Caco-2 (cell line): ENCODE measurements at regions not wholly inside any gene's neighbourhood (a gene's known extent, or its start where the extent isn't known, plus 50 kb on each side); places are given as distances from the start of the nearest gene placed in this dataset.

Source experiments
- BruUV-seq: library from RNA; stranded (reverse); fragments of 400-500 nt; replicated peaks from 2 replicates; lab custom pipeline; 2021; lab: Mats Ljungman, UMichigan
- CTCF ChIA-PET: fragments of 300-600 bp; sonication (Branson Sonifier 250); formaldehyde crosslinking; loops from one replicate; lab custom pipeline; 2022; ENCODE audit warnings: antibody characterized with exemption; lab: Charles Lee
- POLR2A ChIA-PET: fragments of 300-600 bp; sonication (Branson Sonifier 250); formaldehyde crosslinking; loops from one replicate; lab custom pipeline; 2022; ENCODE audit warnings: antibody characterized with exemption; lab: Charles Lee
- DNase-seq, 2 experiments: peaks; one replicate each; pipeline versions ENCODE4 v3.0.0 to v3.0.0-alpha.2; 2020 to 2022
- H3K27me3 ChIP-seq: replicated peaks from 2 replicates; pipeline ENCODE4 v1.6.0; 2011; ENCODE audit warnings: low read length; ENCODE audit not compliant: control insufficient read depth, insufficient read depth
- H3K36me3 ChIP-seq: 2 replicates; pipeline ENCODE4 v1.5.1; 2011; ENCODE audit warnings: low read length; ENCODE audit not compliant: control insufficient read depth, insufficient read depth
- H3K4me1 ChIP-seq: fragments of 250-450 bp; sonication (Bioruptor Pico); 2 replicates; pipeline ENCODE4 v1.5.1; 2020; ENCODE audit warnings: mild to moderate bottlenecking
- H3K4me3 ChIP-seq: 2 replicates; pipeline ENCODE4 v1.5.1; 2011; ENCODE audit warnings: low read depth, mild to moderate bottlenecking, control low read depth, low read length
- H3K9me3 ChIP-seq: fragments of 250-450 bp; sonication (Bioruptor Pico); 2 replicates; pipeline ENCODE4 v1.5.1; 2020; ENCODE audit warnings: mild to moderate bottlenecking, moderate library complexity
- H3K27ac Mint-ChIP-seq: one replicate; pipeline ENCODE4 v1.8.0; 2022; ENCODE audit warnings: mixed read lengths; ENCODE audit not compliant: unreplicated experiment
- H3K27me3 Mint-ChIP-seq: one replicate; pipeline ENCODE4 v1.8.0; 2022; ENCODE audit warnings: mixed read lengths; ENCODE audit not compliant: insufficient read depth, unreplicated experiment
- H3K36me3 Mint-ChIP-seq: one replicate; pipeline ENCODE4 v1.8.0; 2022; ENCODE audit warnings: mild to moderate bottlenecking, mixed read lengths; ENCODE audit not compliant: insufficient read depth, unreplicated experiment
- H3K4me1 Mint-ChIP-seq: one replicate; pipeline ENCODE4 v1.8.0; 2022; ENCODE audit warnings: low read depth, mixed read lengths; ENCODE audit not compliant: unreplicated experiment
- H3K4me3 Mint-ChIP-seq: one replicate; pipeline ENCODE4 v1.8.0; 2022; ENCODE audit warnings: mild to moderate bottlenecking, moderate library complexity, mixed read lengths; ENCODE audit not compliant: unreplicated experiment
- H3K9me3 Mint-ChIP-seq: one replicate; pipeline ENCODE4 v1.8.0; 2022; ENCODE audit warnings: mixed read lengths; ENCODE audit not compliant: unreplicated experiment
- CTCF ChIP-seq, 2 experiments: fragments of 200-600 bp in 1 of 2; IDR thresholded peaks; 1 replicate in 1 of 2; 2 replicates in 1 of 2; pipeline versions ENCODE4 v1.5.1 to v1.8.0; 2011 to 2022; ENCODE audit warnings: antibody characterized with exemption in 1 of 2, control low read depth in 1 of 2, inconsistent platforms in 1 of 2, low read depth in 1 of 2, low read length in 1 of 2, mild to moderate bottlenecking in 1 of 2, moderate library complexity in 1 of 2; ENCODE audit not compliant: insufficient read depth in 1 of 2, severe bottlenecking in 1 of 2, unreplicated experiment in 1 of 2
- intact Hi-C: fragments of 100-400 bp; cut with micrococcal nuclease; formaldehyde crosslinking; loops from one replicate; pipeline ENCODE4 v1.10.0; 2022; ENCODE audit not compliant: unreplicated experiment

- POLR2A ChIA-PET, result no interaction called here
- no TSS peak for BruUV-seq
These were observed 234.4 kb upstream of the FAT1 start for GRCh38 chr4:186957952-186958555.

DNA sequence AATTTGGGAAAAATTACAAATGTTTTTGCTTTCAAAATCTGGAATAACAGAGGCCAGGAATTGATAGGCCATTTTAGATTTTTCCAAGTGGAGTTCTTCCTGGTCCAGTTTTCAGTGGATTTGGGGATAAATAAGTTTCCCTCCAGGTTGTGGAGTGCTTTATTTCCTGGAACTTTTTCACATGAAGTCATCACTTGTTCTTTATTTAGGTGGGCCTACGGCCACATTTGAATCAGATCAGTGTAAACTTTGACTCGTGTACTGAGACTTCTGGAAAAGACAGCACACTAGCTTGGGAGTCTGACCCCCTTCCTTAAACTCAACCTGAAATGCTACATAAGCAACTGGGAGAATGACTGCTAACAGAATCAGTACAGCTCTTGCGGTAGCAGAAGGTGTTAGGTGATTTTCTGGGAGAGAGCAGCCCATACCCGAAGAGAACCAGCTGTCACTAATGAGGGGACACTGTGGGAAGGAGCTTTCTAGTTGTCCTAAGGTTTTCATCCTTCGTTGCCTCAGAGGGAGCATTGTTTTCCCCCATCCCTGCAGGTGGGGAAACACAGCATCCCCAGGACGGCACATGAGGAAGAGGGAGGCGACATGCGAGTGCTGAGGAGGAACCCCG lies 235.2 kb upstream of the FAT1 start:
- CTCF ChIA-PET, result no interaction called here

More at GRCh38 chr4:186957952-186958555, 234.4 kb upstream of the FAT1 start:
- H3K36me3 Mint-ChIP-seq, result no peaks in the 10 kb centered on the region
- no peak overlapping the region for H3K27ac Mint-ChIP-seq
- no peaks in the 10 kb centered on the region for H3K9me3 Mint-ChIP-seq
- CTCF ChIA-PET, result no interaction called here
- no peak overlapping the region for H3K4me3 Mint-ChIP-seq
- Histone ChIP-seq H3K4me3 (no peak overlapping the region), H3K4me1 (no peaks in the 10 kb centered on the region), H3K9me3 (no peaks in the 10 kb centered on the region), H3K36me3 (no peaks in the 10 kb centered on the region), H3K27me3 (no peaks in the 10 kb centered on the region)
- no peak for DNase-seq
- no peak for TF ChIP-seq CTCF (IDR thresholded peaks at IDR 0.05; ENCODE audit: insufficient read depth in 1 of 2, low read depth in 1 of 2, low read length in 1 of 2, severe bottlenecking in 1 of 2, unreplicated experiment in 1 of 2)
- intact Hi-C loops, result no loop called here
- H3K4me1 Mint-ChIP-seq, result no peaks in the 10 kb centered on the region
- H3K27me3 Mint-ChIP-seq, result peaks cover under 1% of the 10 kb centered on the region

More for the DNA sequence above, 235.2 kb upstream of the FAT1 start:
- Mint-ChIP-seq H3K27ac (no peak overlapping the region), H3K9me3 (no peaks in the 10 kb centered on the region), H3K27me3 (no peaks in the 10 kb centered on the region), H3K4me3 (no peak overlapping the region), H3K36me3 (no peaks in the 10 kb centered on the region), H3K4me1 (no peaks in the 10 kb centered on the region)
- BruUV-seq, result no TSS peak
- no peak for DNase-seq
- Histone ChIP-seq H3K4me3 (no peak overlapping the region), H3K9me3 (no peaks in the 10 kb centered on the region), H3K27me3 (no peaks in the 10 kb centered on the region), H3K36me3 (no peaks in the 10 kb centered on the region), H3K4me1 (no peaks in the 10 kb centered on the region)
- POLR2A ChIA-PET, result no interaction called here
- intact Hi-C loops, result no loop called here
- no peak for TF ChIP-seq CTCF (IDR thresholded peaks at IDR 0.05; ENCODE audit: insufficient read depth in 1 of 2, low read depth in 1 of 2, low read length in 1 of 2, severe bottlenecking in 1 of 2, unreplicated experiment in 1 of 2)
